Ascending aorta (tissue), 2 donors: ENCODE measurements at regions not wholly inside any gene's neighbourhood (a gene's known extent, or its start where the extent isn't known, plus 50 kb on each side); places are given as distances from the start of the nearest gene placed in this dataset.

Experiments used
- DNase-seq, 2 donors: peaks; one replicate each; pipeline ENCODE4 v3.0.0-alpha.2; 2019; ENCODE audit warnings: low spot score in 2 of 2
- H3K27ac ChIP-seq, 2 donors: fragments of 200-600 bp; sonication (generic); one replicate each; pipeline ENCODE4 v1.5.1; 2016 to 2017; ENCODE audit warnings: mild to moderate bottlenecking in 1 of 2
- H3K27me3 ChIP-seq: fragments of 200-600 bp; sonication (generic); one replicate; pipeline ENCODE4 v1.5.1; 2017
- H3K36me3 ChIP-seq, 2 donors: fragments of 200-600 bp; sonication (generic); one replicate each; pipeline ENCODE4 v1.5.1; 2016
- H3K4me1 ChIP-seq, 2 donors: fragments of 200-600 bp; sonication (generic); one replicate each; pipeline ENCODE4 v1.5.1; 2016 to 2017; ENCODE audit warnings: mild to moderate bottlenecking in 1 of 2
- H3K4me3 ChIP-seq, 2 donors: fragments of 200-600 bp; sonication (generic); one replicate each; pipeline ENCODE4 v1.5.1; 2016 to 2017; ENCODE audit warnings: mild to moderate bottlenecking in 1 of 2
- H3K9me3 ChIP-seq, 2 donors: fragments of 200-600 bp; sonication (generic); one replicate each; pipeline ENCODE4 v1.5.1; 2016
- intact Hi-C: fragments of 100-400 bp; cut with DNase I; formaldehyde crosslinking; loops from one replicate; pipeline ENCODE4 v1.15.1; 2023
- TF ChIP-seq, protein P1 (sequence below), 3 experiments: fragments of 200-600 bp in 2 of 3; fragments of 450-650 bp in 1 of 3; sonication (generic) in 2 of 3; IDR thresholded peaks; one replicate each; pipeline ENCODE4 v1.5.1; 2016 to 2019; ENCODE audit warnings: antibody characterized with exemption in 3 of 3, mild to moderate bottlenecking in 1 of 3, moderate library complexity in 1 of 3

DNA sequence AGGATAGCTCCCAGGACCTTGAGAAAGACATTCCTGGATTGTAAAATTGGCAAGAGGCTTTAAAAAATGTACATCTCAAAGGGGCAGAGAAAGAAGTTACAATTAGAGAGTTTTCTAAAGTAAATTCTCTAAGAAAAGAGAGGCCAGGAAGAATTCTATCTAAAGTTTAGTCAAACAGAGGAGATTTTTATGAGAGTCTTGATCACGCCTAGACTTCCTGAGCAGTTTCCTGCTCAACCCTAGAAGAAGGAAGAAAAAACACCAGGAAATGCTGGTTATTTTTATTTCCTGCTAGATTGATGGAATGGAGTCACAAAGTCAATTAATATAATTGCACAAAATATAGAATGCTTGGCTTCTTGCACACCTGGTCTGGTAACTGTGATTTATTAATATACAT lies 269.1 kb downstream of the PCDH20 start:
- H3K4me1 ChIP-seq = peaks cover 0 to 2% of the 10 kb centered on the region in 2 donors
- TF ChIP-seq, protein P1, sequence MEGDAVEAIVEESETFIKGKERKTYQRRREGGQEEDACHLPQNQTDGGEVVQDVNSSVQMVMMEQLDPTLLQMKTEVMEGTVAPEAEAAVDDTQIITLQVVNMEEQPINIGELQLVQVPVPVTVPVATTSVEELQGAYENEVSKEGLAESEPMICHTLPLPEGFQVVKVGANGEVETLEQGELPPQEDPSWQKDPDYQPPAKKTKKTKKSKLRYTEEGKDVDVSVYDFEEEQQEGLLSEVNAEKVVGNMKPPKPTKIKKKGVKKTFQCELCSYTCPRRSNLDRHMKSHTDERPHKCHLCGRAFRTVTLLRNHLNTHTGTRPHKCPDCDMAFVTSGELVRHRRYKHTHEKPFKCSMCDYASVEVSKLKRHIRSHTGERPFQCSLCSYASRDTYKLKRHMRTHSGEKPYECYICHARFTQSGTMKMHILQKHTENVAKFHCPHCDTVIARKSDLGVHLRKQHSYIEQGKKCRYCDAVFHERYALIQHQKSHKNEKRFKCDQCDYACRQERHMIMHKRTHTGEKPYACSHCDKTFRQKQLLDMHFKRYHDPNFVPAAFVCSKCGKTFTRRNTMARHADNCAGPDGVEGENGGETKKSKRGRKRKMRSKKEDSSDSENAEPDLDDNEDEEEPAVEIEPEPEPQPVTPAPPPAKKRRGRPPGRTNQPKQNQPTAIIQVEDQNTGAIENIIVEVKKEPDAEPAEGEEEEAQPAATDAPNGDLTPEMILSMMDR (IDR thresholded peaks at IDR 0.05) = no peak
- intact Hi-C loops = no loop called here
- no peaks in the 10 kb centered on the region for H3K36me3 ChIP-seq
- H3K27me3 ChIP-seq = no peaks in the 10 kb centered on the region
- H3K9me3 ChIP-seq = no peaks in the 10 kb centered on the region
- no peak overlapping the region for H3K4me3 ChIP-seq
- no peak overlapping the region for H3K27ac ChIP-seq
- DNase-seq = no peak

DNA sequence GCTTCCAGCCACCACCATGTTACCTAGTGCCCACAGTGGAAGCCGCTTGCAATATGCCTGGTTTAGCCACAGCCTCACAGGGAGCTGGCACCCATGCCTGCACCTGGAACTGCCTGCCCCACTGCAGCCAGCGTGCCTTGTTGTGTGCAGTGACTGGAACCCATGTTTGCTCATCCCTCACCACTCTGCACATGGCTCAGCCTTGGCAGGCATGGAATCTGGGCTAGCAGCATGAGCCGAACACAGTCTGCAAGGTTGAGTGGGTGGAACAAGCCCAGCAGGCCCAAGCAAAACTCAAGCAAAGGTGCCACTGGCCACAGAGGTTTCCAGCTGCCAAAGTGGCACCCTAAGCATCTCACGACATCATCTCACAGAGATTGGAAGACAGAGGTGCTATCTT lies 269.5 kb downstream of the PCDH20 start:
- Histone ChIP-seq H3K4me1 (peaks cover 0 to 2% of the 10 kb centered on the region in 2 donors), H3K9me3 (no peaks in the 10 kb centered on the region), H3K36me3 (no peaks in the 10 kb centered on the region), H3K27ac (no peak overlapping the region), H3K27me3 (no peaks in the 10 kb centered on the region), H3K4me3 (no peak overlapping the region)
- intact Hi-C loops = no loop called here
- no peak for DNase-seq
- TF ChIP-seq, protein P1 (IDR thresholded peaks at IDR 0.05) = no peak

DNA sequence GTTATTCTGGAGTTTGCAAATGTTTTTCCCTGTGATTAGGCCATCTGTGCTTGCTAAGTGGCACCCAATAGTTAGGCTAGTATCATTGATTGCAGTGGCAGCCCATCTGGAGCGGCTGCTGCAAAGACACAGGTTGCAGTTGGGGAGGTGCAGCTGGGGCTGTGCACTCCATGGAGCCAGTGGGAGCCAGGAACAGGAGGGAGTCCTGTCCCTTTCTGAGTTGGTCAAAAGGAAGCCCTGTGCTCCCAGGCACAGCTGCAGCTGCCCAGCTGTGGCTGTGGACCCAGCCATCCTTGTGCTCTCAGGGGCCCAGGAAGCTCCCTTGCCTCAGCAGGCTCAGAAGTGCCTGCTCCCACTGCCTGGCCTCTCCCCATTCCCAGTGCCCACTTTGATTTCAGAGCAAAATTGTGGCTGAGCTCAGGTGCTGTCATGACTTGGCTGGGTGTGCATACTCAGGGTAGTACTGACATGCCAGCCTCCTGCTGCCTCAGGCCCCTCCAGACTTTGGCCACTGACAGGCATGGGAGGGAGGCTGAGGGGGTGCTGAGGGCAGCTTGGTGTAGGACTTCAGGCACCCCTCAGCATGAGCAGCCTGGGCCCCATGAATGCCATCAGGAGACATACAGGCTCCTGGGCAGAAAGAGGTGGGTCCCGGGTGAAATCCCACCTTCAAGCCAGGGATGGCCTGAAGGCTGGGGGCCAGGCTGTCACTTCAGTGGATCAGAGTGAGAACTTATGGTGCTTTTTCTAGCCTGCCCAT lies 270.6 kb downstream of the PCDH20 start:
- DNase-seq = no peak
- Histone ChIP-seq H3K27ac (no peak overlapping the region), H3K4me3 (no peak overlapping the region), H3K36me3 (no peaks in the 10 kb centered on the region), H3K27me3 (no peaks in the 10 kb centered on the region), H3K9me3 (no peaks in the 10 kb centered on the region), H3K4me1 (peaks cover 0 to 2% of the 10 kb centered on the region in 2 donors)
- intact Hi-C loops = no loop called here
- TF ChIP-seq, protein P1 (IDR thresholded peaks at IDR 0.05) = no peak

DNA sequence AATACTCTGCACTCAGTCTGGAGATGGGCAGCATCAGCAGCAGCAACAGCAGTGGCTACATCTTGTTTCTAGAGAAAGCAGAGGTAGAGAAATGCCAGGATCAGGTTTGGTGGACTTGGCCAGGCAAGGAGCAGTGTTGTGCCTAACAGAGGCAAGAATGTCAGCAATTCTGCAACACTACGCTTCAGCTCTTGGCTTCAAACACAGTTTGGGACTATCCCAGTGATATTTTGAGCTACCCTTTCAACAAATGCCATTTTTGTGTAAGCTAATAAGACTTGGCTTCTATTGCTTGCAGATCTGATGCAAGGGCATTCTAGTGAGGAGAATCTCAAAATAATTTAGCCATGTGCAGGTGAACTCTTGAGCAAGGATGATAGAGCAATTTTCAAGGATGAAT lies 271.3 kb downstream of the PCDH20 start:
- Histone ChIP-seq H3K27ac (no peak overlapping the region), H3K9me3 (no peaks in the 10 kb centered on the region), H3K4me1 (peaks cover 0 to 2% of the 10 kb centered on the region in 2 donors), H3K27me3 (no peaks in the 10 kb centered on the region), H3K36me3 (no peaks in the 10 kb centered on the region), H3K4me3 (no peak overlapping the region)
- DNase-seq = no peak
- intact Hi-C loops = no loop called here
- TF ChIP-seq, protein P1 (IDR thresholded peaks at IDR 0.05) = no peak

DNA sequence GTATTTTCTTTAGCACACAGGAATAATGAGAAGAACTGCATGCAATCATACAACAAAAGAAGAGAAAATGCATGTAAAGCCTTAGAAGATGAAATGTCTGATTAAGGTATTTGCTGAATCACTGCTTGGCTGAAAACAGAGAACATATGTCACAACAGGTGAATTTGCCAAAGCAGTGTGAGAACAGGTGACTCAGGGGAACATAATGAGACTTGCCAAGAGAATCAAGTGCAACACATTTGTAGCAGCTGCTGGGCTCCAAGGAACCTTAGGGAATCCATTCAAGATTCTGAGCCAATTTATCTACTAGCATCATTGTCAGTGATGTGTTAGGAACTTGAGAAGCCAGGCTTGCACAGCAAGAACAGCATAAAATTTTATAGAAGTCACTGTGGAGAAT lies 273.1 kb downstream of the PCDH20 start:
- H3K36me3 ChIP-seq = no peaks in the 10 kb centered on the region
- DNase-seq = no peak
- H3K4me3 ChIP-seq = no peak overlapping the region
- TF ChIP-seq, protein P1 (IDR thresholded peaks at IDR 0.05) = no peak
- intact Hi-C loops = no loop called here
- no peak overlapping the region for H3K27ac ChIP-seq
- no peaks in the 10 kb centered on the region for H3K9me3 ChIP-seq
- no peaks in the 10 kb centered on the region for H3K27me3 ChIP-seq
- peaks cover 0 to 2% of the 10 kb centered on the region in 2 donors for H3K4me1 ChIP-seq
